GM10266 (cell line): ENCODE measurements at regions not wholly inside any gene's neighbourhood (a gene's known extent, or its start where the extent isn't known, plus 50 kb on each side); places are given as distances from the start of the nearest gene placed in this dataset.
"Not testable (repeated sequence)": the region's sequence is repeated elsewhere in the genome, so short reads cannot be mapped to it uniquely, and the experiment has no call there.

Experiments used
- DNase-seq: peaks from one replicate; pipeline ENCODE4 v3.0.0; 2012; ENCODE audit errors: extremely low spot score
- CTCF ChIP-seq: IDR thresholded peaks from 2 replicates; pipeline ENCODE4 v1.5.1; 2012; ENCODE audit warnings: mild to moderate bottlenecking, low read depth; ENCODE audit not compliant: control insufficient read depth, insufficient read depth; ENCODE audit errors: missing control alignments

- no peak for DNase-seq
- TF ChIP-seq CTCF: no peak
Observed at GRCh38 chr17:22123536-22124281, 431.4 kb downstream of the KCNJ18 start.

- DNase-seq: no peak
- no peak for TF ChIP-seq CTCF
Observed at GRCh38 chr17:22128171-22128570, 435.8 kb downstream of the KCNJ18 start.

GRCh38 chr17:22128723-22129122 is 436.4 kb downstream of the KCNJ18 start:
- TF ChIP-seq CTCF: no peak
- DNase-seq: no peak

GRCh38 chr17:22129920-22130319 is 437.6 kb downstream of the KCNJ18 start:
- not testable (repeated sequence) for DNase-seq

- TF ChIP-seq CTCF: no peak
- DNase-seq: no peak
Observed at GRCh38 chr17:22131740-22132139, 439.4 kb downstream of the KCNJ18 start.

- no peak for DNase-seq
- no peak for TF ChIP-seq CTCF
Observed at GRCh38 chr17:22138861-22139469, 446.6 kb downstream of the KCNJ18 start.

- TF ChIP-seq CTCF: no peak
- DNase-seq: no peak
Observed at GRCh38 chr17:22142091-22142490, 449.8 kb downstream of the KCNJ18 start.
